ENCODE measurements at regions not wholly inside any gene's neighbourhood (a gene's known extent, or its start where the extent isn't known, plus 50 kb on each side); places are given as distances from the start of the nearest gene placed in this dataset.

- Histone ChIP-seq H3K4me2 (no peak overlapping the region), H3K9me3 (no peaks in the 10 kb centered on the region), H4K20me1 (ENCODE audit: insufficient read depth) (no peaks in the 10 kb centered on the region), H3K27me3 (ENCODE audit: insufficient read depth) (no peaks in the 10 kb centered on the region), H3K9me2 (no peaks in the 10 kb centered on the region), H3K27ac (ENCODE audit: low read depth in 2 of 2, low read length in 1 of 2) (no peak overlapping the region), H3K79me2 (ENCODE audit: insufficient read depth) (no peaks in the 10 kb centered on the region), H3F3A (replicated peaks; ENCODE audit: insufficient read depth) (no peaks in the 10 kb centered on the region), H3K4me3 (ENCODE audit: low read depth in 2 of 2, low read length in 1 of 2) (no peak overlapping the region), H3K4me1 (ENCODE audit: control insufficient read depth in 1 of 2, insufficient read depth in 2 of 2, low read depth in 1 of 2, low read length in 1 of 2) (no peaks in the 10 kb centered on the region), H3K36me3 (replicated peaks in 1 of 2; ENCODE audit: control insufficient read depth in 1 of 2, insufficient read depth in 2 of 2, low read length in 1 of 2) (no peaks in the 10 kb centered on the region), H2AFZ (ENCODE audit: low read depth) (no peak overlapping the region), H3K9ac (no peak overlapping the region)
- no peak for DNase-seq
- TF ChIP-seq RAD21 (IDR thresholded peaks at IDR 0.05; ENCODE audit: low read length) (no peak), REST (IDR thresholded peaks at IDR 0.05; ENCODE audit: low read depth, low read length) (no peak), RCOR1 (IDR thresholded peaks at IDR 0.05; ENCODE audit: low read length) (no peak), SMC3 (IDR thresholded peaks at IDR 0.05; ENCODE audit: low read depth, low read length) (no peak), USF2 (IDR thresholded peaks at IDR 0.05; ENCODE audit: borderline replicate concordance, low read depth, low read length) (no peak), MXI1 (IDR thresholded peaks at IDR 0.05; ENCODE audit: low read depth, low read length) (no peak), FOXJ3 (CRISPR knock-in tag; IDR thresholded peaks at IDR 0.05) (no peak), RFX5 (IDR thresholded peaks at IDR 0.05; ENCODE audit: low read length) (no peak), TCF12 (IDR thresholded peaks at IDR 0.05) (no peak), MEF2A (IDR thresholded peaks at IDR 0.05; ENCODE audit: borderline replicate concordance, low read depth) (no peak), YY1 (IDR thresholded peaks at IDR 0.05; ENCODE audit: low read depth) (no peak), FOXM1 (IDR thresholded peaks at IDR 0.05; ENCODE audit: low read depth) (no peak), TAF1 (IDR thresholded peaks at IDR 0.05; ENCODE audit: borderline replicate concordance, low read depth, low read length) (no peak), JUND (IDR thresholded peaks at IDR 0.05) (no peak), NRF1 (IDR thresholded peaks at IDR 0.05; ENCODE audit: low read depth, low read length) (no peak), EP300 (IDR thresholded peaks at IDR 0.05; ENCODE audit: borderline replicate concordance in 1 of 2, low read depth in 1 of 2, low read length in 1 of 2) (no peak)
- TF ChIP-seq, protein P1, sequence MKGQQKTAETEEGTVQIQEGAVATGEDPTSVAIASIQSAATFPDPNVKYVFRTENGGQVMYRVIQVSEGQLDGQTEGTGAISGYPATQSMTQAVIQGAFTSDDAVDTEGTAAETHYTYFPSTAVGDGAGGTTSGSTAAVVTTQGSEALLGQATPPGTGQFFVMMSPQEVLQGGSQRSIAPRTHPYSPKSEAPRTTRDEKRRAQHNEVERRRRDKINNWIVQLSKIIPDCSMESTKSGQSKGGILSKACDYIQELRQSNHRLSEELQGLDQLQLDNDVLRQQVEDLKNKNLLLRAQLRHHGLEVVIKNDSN (IDR thresholded peaks at IDR 0.05; ENCODE audit: borderline replicate concordance, low read depth), result no peak
- TF ChIP-seq, protein P2, sequence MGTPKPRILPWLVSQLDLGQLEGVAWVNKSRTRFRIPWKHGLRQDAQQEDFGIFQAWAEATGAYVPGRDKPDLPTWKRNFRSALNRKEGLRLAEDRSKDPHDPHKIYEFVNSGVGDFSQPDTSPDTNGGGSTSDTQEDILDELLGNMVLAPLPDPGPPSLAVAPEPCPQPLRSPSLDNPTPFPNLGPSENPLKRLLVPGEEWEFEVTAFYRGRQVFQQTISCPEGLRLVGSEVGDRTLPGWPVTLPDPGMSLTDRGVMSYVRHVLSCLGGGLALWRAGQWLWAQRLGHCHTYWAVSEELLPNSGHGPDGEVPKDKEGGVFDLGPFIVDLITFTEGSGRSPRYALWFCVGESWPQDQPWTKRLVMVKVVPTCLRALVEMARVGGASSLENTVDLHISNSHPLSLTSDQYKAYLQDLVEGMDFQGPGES (IDR thresholded peaks at IDR 0.05; ENCODE audit: low read depth, low read length), result no peak
- POLR2A ChIA-PET, result no interaction called here
- CTCF ChIA-PET, result no interaction called here
- 0% methylated on average over 3 of the region's 3 CpGs for WGBS (ENCODE audit: low lambda C conversion rate)
Observed at GRCh38 chr2:198756166-198756565, 701.6 kb downstream of the SATB2 start.
